ENCODE measurements at regions not wholly inside any gene's neighbourhood (a gene's known extent, or its start where the extent isn't known, plus 50 kb on each side); places are given as distances from the start of the nearest gene placed in this dataset.
"Not testable (repeated sequence)": the region's sequence is repeated elsewhere in the genome, so short reads cannot be mapped to it uniquely, and the experiment has no call there.

DNA sequence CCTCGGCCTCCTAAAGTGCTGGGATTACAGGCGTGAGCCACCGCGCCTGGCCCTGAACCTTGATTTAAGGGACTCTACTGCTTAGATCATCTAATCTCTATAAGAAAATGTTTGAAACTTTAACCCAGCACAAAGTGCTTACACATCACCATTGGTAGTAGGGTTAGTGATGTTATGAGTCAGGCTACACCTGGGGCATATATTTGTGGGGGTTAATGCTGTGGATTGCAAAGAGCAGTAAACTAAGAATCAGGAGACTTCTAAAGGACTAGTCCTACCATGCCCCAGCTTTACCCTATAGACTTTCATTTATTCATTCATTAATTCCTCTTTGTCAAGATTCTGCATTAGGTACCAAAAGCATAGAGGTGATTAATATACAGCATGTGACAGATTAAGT, 880.5 kb downstream of the TTLL7 start:
- Mint-ChIP-seq H3K27ac (ENCODE audit: unreplicated experiment) (no peak overlapping the region), H3K36me3 (ENCODE audit: low read depth) (peaks cover 3% of the 10 kb centered on the region), H3K4me3 (no peak overlapping the region), H3K4me1 (peaks cover 15% of the 10 kb centered on the region), H3K27me3 (ENCODE audit: low read depth) (no peaks in the 10 kb centered on the region), H3K9me3 (peaks cover 4% of the 10 kb centered on the region)
- TF ChIP-seq, protein P1, sequence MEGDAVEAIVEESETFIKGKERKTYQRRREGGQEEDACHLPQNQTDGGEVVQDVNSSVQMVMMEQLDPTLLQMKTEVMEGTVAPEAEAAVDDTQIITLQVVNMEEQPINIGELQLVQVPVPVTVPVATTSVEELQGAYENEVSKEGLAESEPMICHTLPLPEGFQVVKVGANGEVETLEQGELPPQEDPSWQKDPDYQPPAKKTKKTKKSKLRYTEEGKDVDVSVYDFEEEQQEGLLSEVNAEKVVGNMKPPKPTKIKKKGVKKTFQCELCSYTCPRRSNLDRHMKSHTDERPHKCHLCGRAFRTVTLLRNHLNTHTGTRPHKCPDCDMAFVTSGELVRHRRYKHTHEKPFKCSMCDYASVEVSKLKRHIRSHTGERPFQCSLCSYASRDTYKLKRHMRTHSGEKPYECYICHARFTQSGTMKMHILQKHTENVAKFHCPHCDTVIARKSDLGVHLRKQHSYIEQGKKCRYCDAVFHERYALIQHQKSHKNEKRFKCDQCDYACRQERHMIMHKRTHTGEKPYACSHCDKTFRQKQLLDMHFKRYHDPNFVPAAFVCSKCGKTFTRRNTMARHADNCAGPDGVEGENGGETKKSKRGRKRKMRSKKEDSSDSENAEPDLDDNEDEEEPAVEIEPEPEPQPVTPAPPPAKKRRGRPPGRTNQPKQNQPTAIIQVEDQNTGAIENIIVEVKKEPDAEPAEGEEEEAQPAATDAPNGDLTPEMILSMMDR (conservative IDR thresholded peaks at IDR 0.05), result no peak
- DNase-seq (ENCODE audit: low read depth, low spot score), result no peak

DNA sequence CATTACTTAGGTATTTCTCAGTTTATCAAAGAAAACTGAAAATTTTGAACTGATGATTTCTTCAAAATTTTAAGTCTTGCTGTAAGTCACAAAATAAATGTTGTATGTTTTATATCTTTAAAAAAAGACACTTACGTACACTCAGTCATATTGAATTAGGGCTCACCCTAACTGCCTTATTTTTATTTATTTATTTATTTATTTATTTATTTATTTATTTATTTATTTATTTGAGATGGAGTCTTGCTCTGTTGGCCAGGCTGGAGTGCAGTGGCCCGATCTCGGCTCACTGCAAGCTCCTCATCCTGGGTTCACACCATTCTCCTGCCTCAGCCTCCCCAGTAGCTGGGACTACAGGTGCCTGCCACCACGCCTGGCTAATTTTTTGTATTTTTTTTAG, 881.9 kb downstream of the TTLL7 start:
- H3K36me3 Mint-ChIP-seq (ENCODE audit: low read depth); DNase-seq (ENCODE audit: low read depth, low spot score); H3K27ac Mint-ChIP-seq (ENCODE audit: unreplicated experiment); H3K4me1 Mint-ChIP-seq; H3K27me3 Mint-ChIP-seq (ENCODE audit: low read depth); H3K4me3 Mint-ChIP-seq; H3K9me3 Mint-ChIP-seq: not testable (repeated sequence)

DNA sequence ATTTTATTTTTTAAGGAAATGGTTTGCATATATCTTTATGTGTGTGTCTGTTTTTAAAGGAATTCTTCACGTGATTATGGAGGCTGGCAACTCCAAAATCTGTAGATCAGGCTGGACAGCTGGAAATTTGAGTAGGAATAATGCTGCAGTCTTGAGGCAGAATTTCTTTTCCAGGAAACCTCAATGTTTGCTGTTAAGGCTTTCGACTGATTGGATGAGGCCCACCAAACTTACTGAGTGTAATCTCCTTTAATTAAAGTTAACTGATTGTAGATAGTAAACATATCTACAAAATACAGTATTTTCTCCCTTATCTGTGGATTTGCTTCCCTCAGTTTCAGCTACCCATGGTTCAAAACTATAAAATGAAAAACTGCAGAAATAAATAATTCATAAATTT, 883.1 kb downstream of the TTLL7 start:
- Mint-ChIP-seq H3K4me3 (no peak overlapping the region), H3K4me1 (peaks cover 10% of the 10 kb centered on the region), H3K27ac (ENCODE audit: unreplicated experiment) (no peak overlapping the region), H3K36me3 (ENCODE audit: low read depth) (peaks cover 3% of the 10 kb centered on the region), H3K27me3 (ENCODE audit: low read depth) (no peaks in the 10 kb centered on the region), H3K9me3 (peaks cover 7% of the 10 kb centered on the region)
- no peak for DNase-seq (ENCODE audit: low read depth, low spot score)
- TF ChIP-seq, protein P1 (conservative IDR thresholded peaks at IDR 0.05), result no peak

DNA sequence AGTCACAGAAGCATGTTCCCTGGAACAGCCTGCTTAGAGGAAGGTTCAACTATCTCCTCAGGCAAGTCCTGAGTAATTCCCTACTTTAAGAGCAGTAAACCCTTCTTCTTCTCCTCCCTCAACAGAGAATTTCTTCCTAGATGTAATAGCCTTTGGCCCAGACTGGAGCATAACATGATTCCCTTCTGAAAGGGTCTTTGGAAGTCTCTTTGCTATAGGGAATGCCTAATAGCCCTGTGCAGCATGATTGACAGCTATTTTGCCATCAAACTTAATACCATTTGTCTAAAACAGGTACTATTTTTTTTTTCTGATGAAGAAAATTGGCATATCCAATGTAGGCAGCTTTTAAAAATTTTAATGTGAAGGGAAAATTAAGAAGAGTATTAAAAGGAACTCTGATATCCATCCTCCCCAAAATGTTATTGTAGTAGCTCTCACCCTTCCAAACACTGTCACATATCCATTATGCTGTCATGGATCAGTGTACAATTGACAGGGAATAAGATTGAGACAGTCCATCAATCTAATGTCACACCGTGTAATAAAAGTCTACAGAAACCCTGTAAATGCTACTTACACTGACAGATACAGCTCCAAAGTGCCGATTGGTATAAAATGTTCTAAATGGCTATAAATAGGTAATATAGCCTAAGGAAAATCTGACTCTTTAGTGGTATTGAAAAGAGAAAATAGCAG, 884.6 kb downstream of the TTLL7 start:
- TF ChIP-seq, protein P1 (conservative IDR thresholded peaks at IDR 0.05), result no peak
- Mint-ChIP-seq H3K36me3 (ENCODE audit: low read depth) (peaks cover 3% of the 10 kb centered on the region), H3K4me1 (peaks cover 10% of the 10 kb centered on the region), H3K27me3 (ENCODE audit: low read depth) (no peaks in the 10 kb centered on the region), H3K27ac (ENCODE audit: unreplicated experiment) (no peak overlapping the region), H3K9me3 (peaks cover 7% of the 10 kb centered on the region), H3K4me3 (no peak overlapping the region)
- no peak for DNase-seq (ENCODE audit: low read depth, low spot score)

DNA sequence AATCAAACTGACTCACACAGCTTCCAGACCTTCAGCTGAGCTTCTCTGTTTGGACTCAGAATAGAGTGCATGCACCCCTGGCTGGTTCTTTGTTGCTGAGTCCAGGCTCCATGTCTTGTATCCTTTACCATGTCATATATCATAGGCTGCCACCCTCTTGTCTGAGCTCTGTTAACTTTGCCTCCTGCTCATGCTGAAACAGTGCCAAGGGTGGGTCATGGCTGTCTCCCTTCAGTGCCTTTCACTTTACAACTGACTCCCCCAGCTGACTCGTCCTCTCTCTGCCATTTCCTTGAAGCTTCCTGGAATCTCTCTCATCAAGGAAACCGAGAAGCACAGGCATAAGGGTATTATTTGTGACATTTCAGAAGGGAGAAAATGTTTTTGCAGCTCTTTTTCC, 885.3 kb downstream of the TTLL7 start:
- no peaks in the 10 kb centered on the region for H3K27me3 Mint-ChIP-seq (ENCODE audit: low read depth)
- H3K36me3 Mint-ChIP-seq (ENCODE audit: low read depth), result peaks cover 5% of the 10 kb centered on the region
- peaks cover 10% of the 10 kb centered on the region for H3K4me1 Mint-ChIP-seq
- H3K9me3 Mint-ChIP-seq, result peaks cover 7% of the 10 kb centered on the region
- TF ChIP-seq, protein P1 (conservative IDR thresholded peaks at IDR 0.05), result no peak
- DNase-seq (ENCODE audit: low read depth, low spot score), result no peak
- no peak overlapping the region for H3K4me3 Mint-ChIP-seq
- peak overlapping the region; percentile 21 for H3K27ac Mint-ChIP-seq (ENCODE audit: unreplicated experiment)

DNA sequence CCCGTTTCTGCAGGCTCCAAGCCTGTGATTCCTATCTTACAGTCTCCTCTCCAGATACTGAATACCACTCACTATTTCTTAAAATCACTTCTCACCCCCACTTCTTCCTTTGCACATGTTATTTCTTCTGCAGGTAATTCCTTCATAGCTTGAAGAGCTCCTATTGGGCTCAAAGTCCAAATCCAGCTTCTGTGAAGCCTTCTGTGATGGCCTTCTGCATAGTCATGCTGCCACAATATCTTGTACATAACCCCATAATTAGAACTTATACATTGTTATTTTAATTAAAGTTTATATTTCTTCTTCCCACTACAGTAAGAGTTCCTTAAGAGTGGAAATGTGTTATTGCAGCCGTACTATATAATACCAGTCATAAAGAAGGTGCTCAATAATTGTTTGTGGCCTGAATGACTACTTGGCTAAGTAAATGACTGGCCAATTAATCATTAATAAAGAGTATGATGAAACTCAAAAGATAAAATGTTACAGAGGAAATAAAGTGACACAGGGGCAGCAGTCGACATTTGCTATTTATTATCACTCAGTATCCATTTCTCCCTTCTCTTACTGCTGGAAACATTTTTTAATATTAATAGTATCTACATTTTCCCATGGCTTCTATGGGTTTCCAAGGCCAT, 886.6 kb downstream of the TTLL7 start:
- peaks cover 5% of the 10 kb centered on the region for H3K36me3 Mint-ChIP-seq (ENCODE audit: low read depth)
- peaks cover 5% of the 10 kb centered on the region for H3K9me3 Mint-ChIP-seq
- TF ChIP-seq, protein P1 (conservative IDR thresholded peaks at IDR 0.05), result no peak

More for the DNA sequence above, 886.6 kb downstream of the TTLL7 start:
- H3K27me3 Mint-ChIP-seq (ENCODE audit: low read depth), result no peaks in the 10 kb centered on the region
- DNase-seq (ENCODE audit: low read depth, low spot score), result no peak
- H3K4me3 Mint-ChIP-seq, result no peak overlapping the region
- peaks cover 10% of the 10 kb centered on the region for H3K4me1 Mint-ChIP-seq
- no peak overlapping the region for H3K27ac Mint-ChIP-seq (ENCODE audit: unreplicated experiment)
